ENCODE measurements at regions not wholly inside any gene's neighbourhood (a gene's known extent, or its start where the extent isn't known, plus 50 kb on each side); places are given as distances from the start of the nearest gene placed in this dataset.

DNA sequence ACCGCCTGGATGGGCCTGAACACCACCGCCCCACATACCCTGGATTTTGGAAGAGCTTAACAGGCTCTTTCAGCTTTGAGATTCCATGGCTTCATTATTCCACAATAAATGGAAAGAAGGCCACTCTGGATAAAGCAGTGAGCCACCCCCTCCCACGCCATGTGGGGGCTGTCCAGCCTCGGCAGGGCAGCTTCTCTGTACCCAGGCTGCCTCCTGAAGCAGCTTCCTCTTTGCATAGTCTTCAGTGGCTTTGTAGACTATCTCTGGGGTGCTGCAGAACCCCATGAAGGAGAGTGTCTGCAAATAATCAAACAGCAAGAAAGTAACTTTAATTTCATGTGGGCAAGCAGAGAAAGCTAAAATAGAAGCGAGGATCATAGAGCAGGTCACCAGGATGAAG is 96.6 kb upstream of the NXT1 start:
- no peak for DNase-seq (ENCODE audit: low read depth, low spot score)
- TF ChIP-seq, protein P1, sequence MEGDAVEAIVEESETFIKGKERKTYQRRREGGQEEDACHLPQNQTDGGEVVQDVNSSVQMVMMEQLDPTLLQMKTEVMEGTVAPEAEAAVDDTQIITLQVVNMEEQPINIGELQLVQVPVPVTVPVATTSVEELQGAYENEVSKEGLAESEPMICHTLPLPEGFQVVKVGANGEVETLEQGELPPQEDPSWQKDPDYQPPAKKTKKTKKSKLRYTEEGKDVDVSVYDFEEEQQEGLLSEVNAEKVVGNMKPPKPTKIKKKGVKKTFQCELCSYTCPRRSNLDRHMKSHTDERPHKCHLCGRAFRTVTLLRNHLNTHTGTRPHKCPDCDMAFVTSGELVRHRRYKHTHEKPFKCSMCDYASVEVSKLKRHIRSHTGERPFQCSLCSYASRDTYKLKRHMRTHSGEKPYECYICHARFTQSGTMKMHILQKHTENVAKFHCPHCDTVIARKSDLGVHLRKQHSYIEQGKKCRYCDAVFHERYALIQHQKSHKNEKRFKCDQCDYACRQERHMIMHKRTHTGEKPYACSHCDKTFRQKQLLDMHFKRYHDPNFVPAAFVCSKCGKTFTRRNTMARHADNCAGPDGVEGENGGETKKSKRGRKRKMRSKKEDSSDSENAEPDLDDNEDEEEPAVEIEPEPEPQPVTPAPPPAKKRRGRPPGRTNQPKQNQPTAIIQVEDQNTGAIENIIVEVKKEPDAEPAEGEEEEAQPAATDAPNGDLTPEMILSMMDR (IDR thresholded peaks at IDR 0.05; ENCODE audit: insufficient read depth, low read length, missing control alignments), result no peak
- no peak overlapping the region for H3K4me3 ChIP-seq (ENCODE audit: low read depth, low read length)
- ChIA-PET POLR2A (no interaction called here), CTCF (interaction anchor here (0.8 to 0.9 kb wide), 2 partner anchors 10 to 19 kb away, joined by 3 to 4 read pairs; no protein-coding TSS in a partner anchor)

DNA sequence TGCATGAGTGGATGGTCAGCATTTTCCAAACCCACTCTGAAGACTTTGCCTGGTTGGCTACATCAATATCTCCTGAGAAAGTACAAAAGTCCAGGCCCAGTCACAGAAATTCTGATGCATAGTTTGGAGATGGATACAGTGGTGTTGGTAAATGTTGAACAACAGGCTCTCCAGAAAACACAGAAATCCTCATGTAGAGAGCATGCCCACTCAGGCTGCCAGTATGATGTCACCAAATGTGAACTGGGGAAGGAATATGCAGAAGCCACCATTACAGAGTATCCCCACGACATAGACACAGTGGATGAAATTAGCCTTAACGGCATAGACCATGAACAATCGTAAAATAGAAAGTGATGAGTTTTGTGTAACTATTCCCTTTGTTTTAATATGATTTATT is 97.1 kb upstream of the NXT1 start:
- TF ChIP-seq, protein P1 (IDR thresholded peaks at IDR 0.05; ENCODE audit: insufficient read depth, low read length, missing control alignments), result no peak
- CTCF ChIA-PET, result interaction anchor here (0.8 kb wide), 1 partner anchor 10 kb away, joined by 3 read pairs; no protein-coding TSS in a partner anchor
- no peak for DNase-seq (ENCODE audit: low read depth, low spot score)
- POLR2A ChIA-PET, result no interaction called here
- H3K4me3 ChIP-seq (ENCODE audit: low read depth, low read length), result no peak overlapping the region

DNA sequence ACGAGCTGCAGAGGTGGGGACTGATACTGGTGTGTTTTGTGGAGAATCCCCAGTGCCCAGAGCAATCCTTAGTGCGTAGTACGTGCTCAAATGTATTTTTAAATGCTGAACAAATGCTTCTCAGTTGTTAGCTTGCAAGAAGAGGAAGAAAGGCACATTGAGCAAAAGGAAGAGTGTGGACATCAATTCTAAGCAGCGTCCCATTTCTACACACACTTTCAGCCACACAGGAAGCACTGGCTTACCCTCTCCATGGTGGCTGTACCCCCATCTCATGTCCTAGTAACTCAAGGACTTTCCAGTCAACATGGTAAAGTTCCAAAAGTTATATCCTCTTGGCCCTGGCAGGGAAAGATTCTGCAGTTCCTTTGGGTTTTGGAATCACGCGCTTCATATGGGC is 98.8 kb upstream of the NXT1 start:
- no peak overlapping the region for H3K4me3 ChIP-seq (ENCODE audit: low read depth, low read length)
- POLR2A ChIA-PET, result no interaction called here
- CTCF ChIA-PET, result no interaction called here
- DNase-seq (ENCODE audit: low read depth, low spot score), result no peak
- TF ChIP-seq, protein P1 (IDR thresholded peaks at IDR 0.05; ENCODE audit: insufficient read depth, low read length, missing control alignments), result no peak

DNA sequence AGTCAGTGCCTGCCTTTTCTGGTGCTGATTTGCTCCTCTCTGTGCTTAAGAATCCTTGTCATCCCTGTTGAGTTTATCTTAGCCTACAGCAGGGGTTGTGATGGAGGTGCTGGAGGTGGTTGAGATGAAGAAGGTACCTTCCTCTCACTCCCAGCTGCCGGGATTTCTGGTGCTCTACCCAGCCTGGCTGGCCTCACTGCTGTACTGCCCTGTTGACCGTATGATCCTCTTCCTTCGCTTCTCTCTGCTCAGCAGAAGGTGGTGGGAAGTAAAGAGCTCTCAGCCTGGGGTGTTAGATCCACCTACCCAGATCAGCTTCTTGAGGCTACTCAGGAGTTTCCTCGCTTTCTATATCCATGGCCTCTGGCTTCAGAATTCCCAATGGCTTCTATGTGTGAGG is 101.0 kb upstream of the NXT1 start:
- CTCF ChIA-PET, result interaction anchor here (1.1 kb wide), 1 partner anchor 14 kb away, joined by 3 read pairs; no protein-coding TSS in a partner anchor
- H3K4me3 ChIP-seq (ENCODE audit: low read depth, low read length), result no peak overlapping the region
- no peak for DNase-seq (ENCODE audit: low read depth, low spot score)
- TF ChIP-seq, protein P1 (IDR thresholded peaks at IDR 0.05; ENCODE audit: insufficient read depth, low read length, missing control alignments), result no peak
- POLR2A ChIA-PET, result no interaction called here

DNA sequence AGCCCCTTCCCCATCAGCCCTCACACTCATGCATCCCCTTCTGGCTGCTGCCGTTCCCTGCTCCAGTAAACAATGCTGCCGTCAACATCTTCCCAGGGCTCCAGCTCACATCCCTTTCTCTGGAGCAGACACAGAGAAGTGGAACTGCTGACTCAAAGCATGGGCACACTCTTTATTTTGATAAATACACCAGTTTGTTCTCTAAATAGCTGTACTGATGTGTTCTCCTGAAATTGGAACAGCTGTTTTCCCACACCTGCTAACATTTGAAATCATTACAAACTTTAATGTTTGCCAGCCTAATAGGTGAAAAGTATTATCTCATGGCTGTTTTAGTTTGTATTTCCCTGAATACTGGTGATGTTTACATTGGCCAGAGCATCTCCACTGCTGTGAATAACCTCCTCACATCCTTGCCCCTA is 102.1 kb upstream of the NXT1 start:
- TF ChIP-seq, protein P1 (IDR thresholded peaks at IDR 0.05; ENCODE audit: insufficient read depth, low read length, missing control alignments), result no peak
- ChIA-PET CTCF (no interaction called here), POLR2A (no interaction called here)
- H3K4me3 ChIP-seq (ENCODE audit: low read depth, low read length), result no peak overlapping the region
- no peak for DNase-seq (ENCODE audit: low read depth, low spot score)

DNA sequence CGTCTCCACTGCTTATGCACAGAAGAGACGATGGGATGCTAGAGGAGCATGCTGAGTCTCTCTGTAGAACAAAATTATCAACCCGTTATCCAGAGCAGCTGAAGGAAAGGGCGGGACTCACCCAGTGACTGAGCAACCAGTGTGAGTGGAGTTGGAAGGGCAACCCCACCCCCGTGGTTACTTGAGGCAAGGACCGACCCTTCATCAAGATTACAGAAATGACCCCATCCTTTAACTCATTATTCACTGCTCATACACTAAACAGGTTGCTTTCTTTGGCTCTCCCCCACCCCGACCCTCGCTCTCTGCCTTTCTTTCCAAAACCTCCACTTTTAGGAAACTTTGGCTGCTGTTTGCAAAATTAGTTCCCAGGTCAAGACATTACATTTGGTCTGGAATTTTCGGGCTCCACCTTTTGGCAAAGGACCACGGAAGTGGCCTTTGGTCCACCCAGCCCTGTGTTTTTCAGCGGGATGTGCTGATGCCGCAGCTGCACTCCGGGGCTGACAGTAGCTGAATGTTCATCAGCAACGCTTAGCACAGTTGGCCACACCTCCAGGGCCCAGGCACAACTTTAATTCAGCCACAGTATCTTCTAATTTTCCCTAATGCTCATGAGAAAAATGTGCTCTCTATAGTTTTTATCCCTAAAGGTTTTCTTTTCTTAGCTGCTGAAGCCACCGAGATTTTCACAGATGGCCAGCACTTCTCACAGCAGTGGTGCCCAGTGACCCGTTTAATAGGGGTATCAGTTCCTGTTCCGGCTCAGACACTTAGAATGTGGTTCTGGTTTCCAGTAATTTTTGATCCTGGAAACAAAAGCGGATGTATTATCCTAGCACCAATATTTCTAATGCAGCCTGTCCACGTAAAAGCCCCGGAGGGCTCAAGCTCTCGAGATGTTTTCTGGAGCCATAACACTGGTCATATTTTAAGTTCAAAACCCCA is 103.6 kb upstream of the NXT1 start:
- TF ChIP-seq, protein P1 (IDR thresholded peaks at IDR 0.05; ENCODE audit: insufficient read depth, low read length, missing control alignments), result no peak
- DNase-seq (ENCODE audit: low read depth, low spot score), result no peak
- ChIA-PET POLR2A (no interaction called here), CTCF (interaction anchor here (0.8 to 4.7 kb wide), 4 partner anchors 10 to 554 kb away, joined by 3 to 27 read pairs (median 22); no protein-coding TSS in a partner anchor)
- H3K4me3 ChIP-seq (ENCODE audit: low read depth, low read length), result no peak overlapping the region
